ENCODE measurements at regions not wholly inside any gene's neighbourhood (a gene's known extent, or its start where the extent isn't known, plus 50 kb on each side); places are given as distances from the start of the nearest gene placed in this dataset.

DNA sequence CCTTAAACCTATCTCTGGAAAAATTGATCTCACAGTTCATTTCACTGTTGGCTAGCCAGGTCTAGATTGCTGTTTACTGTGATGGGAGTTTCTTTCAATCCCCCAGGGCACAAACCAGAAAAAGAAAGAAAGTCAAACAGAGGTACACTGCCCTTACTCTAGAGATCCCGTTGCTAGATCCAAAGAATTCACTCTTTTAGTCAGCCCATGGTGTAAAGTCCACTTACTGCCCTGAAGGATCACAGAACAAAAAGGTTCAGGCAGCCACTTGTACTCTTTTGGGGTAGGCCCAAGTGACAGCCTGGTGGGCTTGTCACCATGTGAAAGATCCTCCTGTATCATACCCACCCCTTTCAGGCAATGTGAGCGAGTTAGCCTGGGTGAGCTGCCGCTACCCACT lies 162.6 kb upstream of the CCDC179 start:
- Mint-ChIP-seq H3K9me3 (ENCODE audit: unreplicated experiment) (no peaks in the 10 kb centered on the region), H3K36me3 (ENCODE audit: insufficient read depth, unreplicated experiment) (no peaks in the 10 kb centered on the region), H3K4me3 (ENCODE audit: unreplicated experiment) (no peak overlapping the region), H3K27me3 (ENCODE audit: insufficient read depth, unreplicated experiment) (no peaks in the 10 kb centered on the region), H3K27ac (ENCODE audit: unreplicated experiment) (no peak overlapping the region), H3K4me1 (ENCODE audit: low read depth, unreplicated experiment) (no peaks in the 10 kb centered on the region)
- Histone ChIP-seq H3K27me3 (replicated peaks; ENCODE audit: control insufficient read depth, insufficient read depth, low read length) (no peaks in the 10 kb centered on the region), H3K4me3 (ENCODE audit: low read depth, low read length) (no peak overlapping the region), H3K9me3 (no peaks in the 10 kb centered on the region), H3K36me3 (ENCODE audit: control insufficient read depth, insufficient read depth, low read length) (no peaks in the 10 kb centered on the region), H3K4me1 (no peaks in the 10 kb centered on the region)
- DNase-seq: no peak
- POLR2A ChIA-PET: no interaction called here
- BruUV-seq (replicated peaks): no TSS peak
- TF ChIP-seq, protein P1, sequence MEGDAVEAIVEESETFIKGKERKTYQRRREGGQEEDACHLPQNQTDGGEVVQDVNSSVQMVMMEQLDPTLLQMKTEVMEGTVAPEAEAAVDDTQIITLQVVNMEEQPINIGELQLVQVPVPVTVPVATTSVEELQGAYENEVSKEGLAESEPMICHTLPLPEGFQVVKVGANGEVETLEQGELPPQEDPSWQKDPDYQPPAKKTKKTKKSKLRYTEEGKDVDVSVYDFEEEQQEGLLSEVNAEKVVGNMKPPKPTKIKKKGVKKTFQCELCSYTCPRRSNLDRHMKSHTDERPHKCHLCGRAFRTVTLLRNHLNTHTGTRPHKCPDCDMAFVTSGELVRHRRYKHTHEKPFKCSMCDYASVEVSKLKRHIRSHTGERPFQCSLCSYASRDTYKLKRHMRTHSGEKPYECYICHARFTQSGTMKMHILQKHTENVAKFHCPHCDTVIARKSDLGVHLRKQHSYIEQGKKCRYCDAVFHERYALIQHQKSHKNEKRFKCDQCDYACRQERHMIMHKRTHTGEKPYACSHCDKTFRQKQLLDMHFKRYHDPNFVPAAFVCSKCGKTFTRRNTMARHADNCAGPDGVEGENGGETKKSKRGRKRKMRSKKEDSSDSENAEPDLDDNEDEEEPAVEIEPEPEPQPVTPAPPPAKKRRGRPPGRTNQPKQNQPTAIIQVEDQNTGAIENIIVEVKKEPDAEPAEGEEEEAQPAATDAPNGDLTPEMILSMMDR (IDR thresholded peaks at IDR 0.05; ENCODE audit: insufficient read depth in 1 of 2, low read depth in 1 of 2, low read length in 1 of 2, severe bottlenecking in 1 of 2, unreplicated experiment in 1 of 2): no peak
- intact Hi-C loops (cut with micrococcal nuclease; ENCODE audit: unreplicated experiment): no loop called here
- CTCF ChIA-PET: no interaction called here

DNA sequence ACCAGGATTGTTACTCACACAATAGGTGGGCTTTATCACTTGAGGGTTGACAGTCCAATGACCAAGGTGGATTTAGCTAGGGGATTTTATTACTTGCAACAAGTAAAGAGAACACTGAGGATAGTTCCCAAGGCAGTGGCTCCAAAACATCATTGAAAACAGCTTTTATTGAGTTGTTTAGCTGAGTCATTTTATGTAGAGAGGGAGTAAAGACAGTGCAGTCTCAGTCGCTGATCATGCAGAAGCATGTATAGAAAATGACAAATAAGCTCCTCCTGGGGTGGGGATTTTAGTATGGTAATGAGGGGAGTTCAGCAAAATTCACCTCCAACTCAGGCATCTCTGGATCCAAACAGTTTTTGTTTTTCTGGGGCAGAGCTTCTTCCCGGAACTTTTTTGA lies 163.0 kb upstream of the CCDC179 start:
- Mint-ChIP-seq H3K36me3 (ENCODE audit: insufficient read depth, unreplicated experiment) (no peaks in the 10 kb centered on the region), H3K4me1 (ENCODE audit: low read depth, unreplicated experiment) (no peaks in the 10 kb centered on the region), H3K9me3 (ENCODE audit: unreplicated experiment) (no peaks in the 10 kb centered on the region), H3K27ac (ENCODE audit: unreplicated experiment) (no peak overlapping the region), H3K27me3 (ENCODE audit: insufficient read depth, unreplicated experiment) (no peaks in the 10 kb centered on the region), H3K4me3 (ENCODE audit: unreplicated experiment) (no peak overlapping the region)
- ChIA-PET POLR2A (no interaction called here), CTCF (no interaction called here)
- H3K4me3 ChIP-seq (ENCODE audit: low read depth, low read length): no peak overlapping the region
- no peak for DNase-seq
- no peaks in the 10 kb centered on the region for H3K4me1 ChIP-seq
- TF ChIP-seq, protein P1 (IDR thresholded peaks at IDR 0.05; ENCODE audit: insufficient read depth in 1 of 2, low read depth in 1 of 2, low read length in 1 of 2, severe bottlenecking in 1 of 2, unreplicated experiment in 1 of 2): no peak
- no peaks in the 10 kb centered on the region for H3K9me3 ChIP-seq
- no peaks in the 10 kb centered on the region for H3K27me3 ChIP-seq (replicated peaks; ENCODE audit: control insufficient read depth, insufficient read depth, low read length)
- BruUV-seq (replicated peaks): no TSS peak
- H3K36me3 ChIP-seq (ENCODE audit: control insufficient read depth, insufficient read depth, low read length): no peaks in the 10 kb centered on the region
- intact Hi-C loops (cut with micrococcal nuclease; ENCODE audit: unreplicated experiment): no loop called here

- no peaks in the 10 kb centered on the region for H3K4me1 Mint-ChIP-seq (ENCODE audit: low read depth, unreplicated experiment)
- no peaks in the 10 kb centered on the region for H3K36me3 ChIP-seq (ENCODE audit: control insufficient read depth, insufficient read depth, low read length)
- BruUV-seq (replicated peaks): no TSS peak
- no peak for DNase-seq
- no peaks in the 10 kb centered on the region for H3K9me3 Mint-ChIP-seq (ENCODE audit: unreplicated experiment)
- CTCF ChIA-PET: no interaction called here
- no peaks in the 10 kb centered on the region for H3K9me3 ChIP-seq
- no peaks in the 10 kb centered on the region for H3K27me3 ChIP-seq (replicated peaks; ENCODE audit: control insufficient read depth, insufficient read depth, low read length)
- no peaks in the 10 kb centered on the region for H3K4me1 ChIP-seq
- POLR2A ChIA-PET: no interaction called here
- intact Hi-C loops (cut with micrococcal nuclease; ENCODE audit: unreplicated experiment): no loop called here
- no peak overlapping the region for H3K4me3 ChIP-seq (ENCODE audit: low read depth, low read length)
- TF ChIP-seq, protein P1 (IDR thresholded peaks at IDR 0.05; ENCODE audit: insufficient read depth in 1 of 2, low read depth in 1 of 2, low read length in 1 of 2, severe bottlenecking in 1 of 2, unreplicated experiment in 1 of 2): no peak
- H3K27ac Mint-ChIP-seq (ENCODE audit: unreplicated experiment): no peak overlapping the region
- H3K4me3 Mint-ChIP-seq (ENCODE audit: unreplicated experiment): no peak overlapping the region
- H3K36me3 Mint-ChIP-seq (ENCODE audit: insufficient read depth, unreplicated experiment): no peaks in the 10 kb centered on the region
- H3K27me3 Mint-ChIP-seq (ENCODE audit: insufficient read depth, unreplicated experiment): no peaks in the 10 kb centered on the region
Observed at GRCh38 chr11:23041001-23041503, 180.8 kb upstream of the CCDC179 start.
